Calu3 (cell line): ENCODE measurements at regions not wholly inside any gene's neighbourhood (a gene's known extent, or its start where the extent isn't known, plus 50 kb on each side); places are given as distances from the start of the nearest gene placed in this dataset.

ENCODE experiments used
- BruUV-seq: library from RNA; stranded (reverse); fragments of 400-500 nt; replicated peaks from 2 replicates; lab custom pipeline; 2021; lab: Mats Ljungman, UMichigan
- CTCF ChIA-PET: fragments of 300-600 bp; sonication (Branson Sonifier 250); formaldehyde crosslinking; loops from one replicate; lab custom pipeline; 2022; ENCODE audit warnings: antibody characterized with exemption; lab: Charles Lee
- DNase-seq: peaks from one replicate; pipeline ENCODE4 v3.0.0; 2022
- H3K27ac Mint-ChIP-seq: one replicate; pipeline ENCODE4 v1.8.0; 2022; ENCODE audit warnings: mixed read lengths; ENCODE audit not compliant: unreplicated experiment
- H3K27me3 Mint-ChIP-seq: one replicate; pipeline ENCODE4 v1.8.0; 2022; ENCODE audit warnings: mixed read lengths; ENCODE audit not compliant: unreplicated experiment
- H3K36me3 Mint-ChIP-seq: one replicate; pipeline ENCODE4 v1.8.0; 2022; ENCODE audit warnings: mild to moderate bottlenecking, moderate library complexity, mixed read lengths; ENCODE audit not compliant: insufficient read depth, unreplicated experiment
- H3K4me1 Mint-ChIP-seq: one replicate; pipeline ENCODE4 v1.8.0; 2022; ENCODE audit warnings: mild to moderate bottlenecking, low read depth, mixed read lengths; ENCODE audit not compliant: unreplicated experiment
- H3K4me3 Mint-ChIP-seq: one replicate; pipeline ENCODE4 v1.8.0; 2022; ENCODE audit warnings: mild to moderate bottlenecking, low read depth, moderate library complexity, mixed read lengths; ENCODE audit not compliant: unreplicated experiment
- H3K9me3 Mint-ChIP-seq: one replicate; pipeline ENCODE4 v1.8.0; 2022; ENCODE audit warnings: low read depth, mixed read lengths; ENCODE audit not compliant: unreplicated experiment
- intact Hi-C: fragments of 100-400 bp; cut with micrococcal nuclease; formaldehyde crosslinking; loops from one replicate; pipeline ENCODE4 v1.10.0; 2022; ENCODE audit not compliant: unreplicated experiment
- TF ChIP-seq, protein P1 (sequence below): fragments of 200-600 bp; IDR thresholded peaks from one replicate; pipeline ENCODE4 v1.8.0; 2022; ENCODE audit warnings: antibody characterized with exemption; ENCODE audit not compliant: unreplicated experiment

DNA sequence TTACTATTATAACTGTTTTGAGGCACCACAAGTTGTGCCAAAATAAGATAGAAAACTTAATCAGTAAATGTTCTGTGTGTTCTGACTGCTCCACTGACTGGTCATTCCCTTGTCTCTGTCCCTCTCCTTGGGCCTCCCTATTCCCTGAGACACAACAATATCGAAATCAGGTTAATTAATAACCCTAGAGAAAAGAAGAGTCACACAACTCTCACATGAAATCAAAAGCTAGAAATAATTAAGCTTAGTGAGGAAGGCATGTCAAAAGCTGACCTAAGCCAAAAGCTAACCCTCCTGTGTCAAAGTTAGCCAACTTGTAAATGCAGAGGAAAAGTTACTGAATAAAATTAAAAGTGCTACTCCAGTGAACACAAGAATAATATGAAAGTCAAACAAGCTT lies 53.8 kb upstream of the CCDC196 start:
- no TSS peak for BruUV-seq
- no peak for DNase-seq
- peak overlapping the region; percentile 39 for H3K27ac Mint-ChIP-seq
- TF ChIP-seq, protein P1, sequence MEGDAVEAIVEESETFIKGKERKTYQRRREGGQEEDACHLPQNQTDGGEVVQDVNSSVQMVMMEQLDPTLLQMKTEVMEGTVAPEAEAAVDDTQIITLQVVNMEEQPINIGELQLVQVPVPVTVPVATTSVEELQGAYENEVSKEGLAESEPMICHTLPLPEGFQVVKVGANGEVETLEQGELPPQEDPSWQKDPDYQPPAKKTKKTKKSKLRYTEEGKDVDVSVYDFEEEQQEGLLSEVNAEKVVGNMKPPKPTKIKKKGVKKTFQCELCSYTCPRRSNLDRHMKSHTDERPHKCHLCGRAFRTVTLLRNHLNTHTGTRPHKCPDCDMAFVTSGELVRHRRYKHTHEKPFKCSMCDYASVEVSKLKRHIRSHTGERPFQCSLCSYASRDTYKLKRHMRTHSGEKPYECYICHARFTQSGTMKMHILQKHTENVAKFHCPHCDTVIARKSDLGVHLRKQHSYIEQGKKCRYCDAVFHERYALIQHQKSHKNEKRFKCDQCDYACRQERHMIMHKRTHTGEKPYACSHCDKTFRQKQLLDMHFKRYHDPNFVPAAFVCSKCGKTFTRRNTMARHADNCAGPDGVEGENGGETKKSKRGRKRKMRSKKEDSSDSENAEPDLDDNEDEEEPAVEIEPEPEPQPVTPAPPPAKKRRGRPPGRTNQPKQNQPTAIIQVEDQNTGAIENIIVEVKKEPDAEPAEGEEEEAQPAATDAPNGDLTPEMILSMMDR: no peak
- H3K9me3 Mint-ChIP-seq: no peaks in the 10 kb centered on the region
- intact Hi-C loops: no loop called here
- peaks cover 13% of the 10 kb centered on the region for H3K4me1 Mint-ChIP-seq
- no peak overlapping the region for H3K4me3 Mint-ChIP-seq
- no peaks in the 10 kb centered on the region for H3K27me3 Mint-ChIP-seq
- no peaks in the 10 kb centered on the region for H3K36me3 Mint-ChIP-seq
- CTCF ChIA-PET: interaction anchor here (0.5 to 1.1 kb wide), 4 partner anchors 30 to 704 kb away, joined by 3 to 8 read pairs (median 4); no protein-coding TSS in a partner anchor

DNA sequence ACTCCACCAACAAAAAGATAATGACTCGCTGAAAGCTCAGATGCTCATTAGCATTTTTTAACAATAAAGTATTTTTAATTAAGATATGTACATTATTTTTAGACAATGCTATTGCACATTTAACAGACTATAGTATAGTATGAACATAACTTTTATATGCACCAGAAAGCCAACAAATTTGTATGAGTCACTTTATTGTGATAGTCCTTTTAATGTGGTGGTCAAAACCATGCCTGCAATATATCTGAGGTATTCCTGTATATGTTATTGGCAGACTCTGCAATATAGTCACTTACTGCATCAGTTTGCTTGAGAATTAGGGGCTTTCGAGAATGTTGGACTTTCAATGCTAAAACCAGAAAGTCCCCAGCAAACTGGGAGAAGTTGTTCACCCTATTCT lies 51.7 kb upstream of the CCDC196 start:
- DNase-seq: no peak
- TF ChIP-seq, protein P1: no peak
- Mint-ChIP-seq H3K27me3 (no peaks in the 10 kb centered on the region), H3K27ac (no peak overlapping the region), H3K9me3 (no peaks in the 10 kb centered on the region), H3K4me3 (no peak overlapping the region), H3K36me3 (no peaks in the 10 kb centered on the region), H3K4me1 (peaks cover 13% of the 10 kb centered on the region)
- intact Hi-C loops: no loop called here
- CTCF ChIA-PET: no interaction called here
- BruUV-seq: no TSS peak

DNA sequence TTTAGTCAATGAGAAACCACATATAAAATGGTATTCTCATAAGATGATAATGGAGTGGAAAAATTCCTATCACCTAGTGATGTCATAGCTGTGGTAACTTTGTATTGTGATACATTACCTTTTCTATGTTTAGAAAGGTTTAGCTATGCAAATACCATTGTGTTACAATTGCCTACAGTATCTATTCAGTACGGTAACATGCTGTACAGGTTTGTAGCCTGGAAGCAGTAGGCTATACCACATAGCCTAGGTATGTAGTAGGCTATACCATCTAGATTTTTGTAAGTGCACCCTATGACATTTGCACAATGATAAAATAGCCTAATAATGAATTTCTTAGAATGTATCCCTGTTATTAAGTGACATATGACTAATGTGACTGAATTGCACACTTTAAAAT lies 50.5 kb upstream of the CCDC196 start:
- CTCF ChIA-PET: no interaction called here
- H3K9me3 Mint-ChIP-seq: peaks cover 4% of the 10 kb centered on the region
- DNase-seq: no peak
- H3K4me1 Mint-ChIP-seq: peaks cover 13% of the 10 kb centered on the region
- no peaks in the 10 kb centered on the region for H3K27me3 Mint-ChIP-seq
- no peak overlapping the region for H3K27ac Mint-ChIP-seq
- intact Hi-C loops: no loop called here
- TF ChIP-seq, protein P1: no peak
- BruUV-seq: no TSS peak
- H3K4me3 Mint-ChIP-seq: no peak overlapping the region
- H3K36me3 Mint-ChIP-seq: no peaks in the 10 kb centered on the region
